Nephron (organoid): ENCODE measurements at regions not wholly inside any gene's neighbourhood (a gene's known extent, or its start where the extent isn't known, plus 50 kb on each side); places are given as distances from the start of the nearest gene placed in this dataset.
"Not testable (repeated sequence)": the region's sequence is repeated elsewhere in the genome, so short reads cannot be mapped to it uniquely, and the experiment has no call there.

Experiments used
- H3K27ac Mint-ChIP-seq, 3 experiments: 2 replicates each; pipeline ENCODE4 v1.8.0; 2020; ENCODE audit warnings: mixed read lengths in 3 of 3, mild to moderate bottlenecking in 2 of 3, moderate library complexity in 1 of 3
- H3K27me3 Mint-ChIP-seq: 2 replicates; pipeline ENCODE4 v1.8.0; 2021; ENCODE audit warnings: low read depth, mild to moderate bottlenecking, moderate library complexity, mixed read lengths
- H3K36me3 Mint-ChIP-seq: 2 replicates; pipeline ENCODE4 v1.8.0; 2020; ENCODE audit warnings: low read depth, mixed read lengths
- H3K4me1 Mint-ChIP-seq: 2 replicates; pipeline ENCODE4 v1.8.0; 2020; ENCODE audit warnings: mixed read lengths
- H3K4me3 Mint-ChIP-seq, 3 experiments: 2 replicates each; pipeline ENCODE4 v1.8.0; 2020; ENCODE audit warnings: mild to moderate bottlenecking in 3 of 3, mixed read lengths in 3 of 3, moderate library complexity in 2 of 3
- H3K9me3 Mint-ChIP-seq: 2 replicates; pipeline ENCODE4 v1.8.0; 2020; ENCODE audit warnings: mixed read lengths
- CTCF ChIP-seq, 3 experiments: fragments of 200-600 bp; sonication (generic); IDR thresholded peaks; one replicate each; pipeline ENCODE4 v1.5.0; 2021; ENCODE audit warnings: antibody characterized with exemption in 3 of 3; ENCODE audit not compliant: unreplicated experiment in 3 of 3

- Mint-ChIP-seq H3K9me3 (peaks cover 5% of the 10 kb centered on the region), H3K27ac (no peak overlapping the region), H3K36me3 (no peaks in the 10 kb centered on the region), H3K4me3 (no peak overlapping the region), H3K4me1 (no peaks in the 10 kb centered on the region), H3K27me3 (no peaks in the 10 kb centered on the region)
- no peak for TF ChIP-seq CTCF (IDR thresholded peaks at IDR 0.05; ENCODE audit: unreplicated experiment in 3 of 3)
Observed at GRCh38 chr10:56472978-56473377, 111.9 kb upstream of the ZWINT start.

- Mint-ChIP-seq H3K4me3 (no peak overlapping the region), H3K27ac (no peak overlapping the region), H3K9me3 (no peaks in the 10 kb centered on the region), H3K4me1 (no peaks in the 10 kb centered on the region), H3K27me3 (peaks cover 3% of the 10 kb centered on the region), H3K36me3 (no peaks in the 10 kb centered on the region)
- TF ChIP-seq CTCF (IDR thresholded peaks at IDR 0.05; ENCODE audit: unreplicated experiment in 3 of 3), result no peak
Observed at GRCh38 chr10:56470701-56471100, 109.6 kb upstream of the ZWINT start.

GRCh38 chr10:56469482-56469881 lies 108.4 kb upstream of the ZWINT start:
- peak in 1 of 3 experiments; percentile 8 for TF ChIP-seq CTCF (IDR thresholded peaks at IDR 0.05; ENCODE audit: unreplicated experiment in 3 of 3)

GRCh38 chr10:56466005-56466404 lies 104.9 kb upstream of the ZWINT start:
- Mint-ChIP-seq H3K4me1 (no peaks in the 10 kb centered on the region), H3K9me3 (no peaks in the 10 kb centered on the region), H3K27ac (no peak overlapping the region), H3K36me3 (no peaks in the 10 kb centered on the region), H3K27me3 (peaks cover 3% of the 10 kb centered on the region), H3K4me3 (no peak overlapping the region)
- no peak for TF ChIP-seq CTCF (IDR thresholded peaks at IDR 0.05; ENCODE audit: unreplicated experiment in 3 of 3)

More at GRCh38 chr10:56469482-56469881, 108.4 kb upstream of the ZWINT start:
- Mint-ChIP-seq H3K9me3 (no peaks in the 10 kb centered on the region), H3K4me1 (no peaks in the 10 kb centered on the region), H3K27ac (no peak overlapping the region), H3K36me3 (no peaks in the 10 kb centered on the region), H3K27me3 (peaks cover 3% of the 10 kb centered on the region), H3K4me3 (no peak overlapping the region)

GRCh38 chr10:56449770-56450169 lies 88.7 kb upstream of the ZWINT start:
- no peak overlapping the region for H3K27ac Mint-ChIP-seq
- no peaks in the 10 kb centered on the region for H3K27me3 Mint-ChIP-seq
- peaks cover 20% of the 10 kb centered on the region for H3K9me3 Mint-ChIP-seq
- TF ChIP-seq CTCF (IDR thresholded peaks at IDR 0.05; ENCODE audit: unreplicated experiment in 3 of 3), result no peak
- peaks cover 4% of the 10 kb centered on the region for H3K36me3 Mint-ChIP-seq
- H3K4me3 Mint-ChIP-seq, result no peak overlapping the region
- H3K4me1 Mint-ChIP-seq, result no peaks in the 10 kb centered on the region

GRCh38 chr10:56447613-56448012 lies 86.6 kb upstream of the ZWINT start:
- not testable (repeated sequence) for H3K4me3 Mint-ChIP-seq, H3K36me3 Mint-ChIP-seq, H3K4me1 Mint-ChIP-seq, H3K27ac Mint-ChIP-seq, H3K27me3 Mint-ChIP-seq
- H3K9me3 Mint-ChIP-seq, result peaks cover 20% of the 10 kb centered on the region

GRCh38 chr10:56441337-56441736 lies 80.3 kb upstream of the ZWINT start:
- H3K4me3 Mint-ChIP-seq, H3K27ac Mint-ChIP-seq, H3K36me3 Mint-ChIP-seq, H3K9me3 Mint-ChIP-seq, H3K4me1 Mint-ChIP-seq, H3K27me3 Mint-ChIP-seq: not testable (repeated sequence)
